ENCODE measurements at regions not wholly inside any gene's neighbourhood (a gene's known extent, or its start where the extent isn't known, plus 50 kb on each side); places are given as distances from the start of the nearest gene placed in this dataset.

DNA sequence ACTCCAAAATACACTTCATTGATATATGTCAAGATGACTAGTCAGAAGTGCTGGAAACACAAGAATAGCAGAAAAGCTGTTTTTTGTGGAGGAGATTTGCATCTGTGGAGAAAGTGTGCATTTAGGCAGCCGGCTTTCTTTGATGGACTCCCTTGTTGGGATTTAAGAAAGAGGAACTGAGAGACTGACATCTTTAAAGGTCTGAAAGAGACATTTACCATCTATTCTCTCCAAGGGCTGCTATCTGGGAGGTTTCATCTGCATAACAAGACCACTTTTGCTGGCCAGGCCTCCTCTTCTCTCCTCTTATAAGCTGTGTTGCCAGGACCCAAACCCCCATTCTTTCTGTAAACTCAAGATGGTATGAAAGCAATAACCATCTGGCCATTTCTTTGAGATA, 1065.0 kb downstream of the NLGN4X start (continued):
- TF ChIP-seq ZNF212 (CRISPR knock-in tag; IDR thresholded peaks at IDR 0.05) (no peak), FOXK2 (conservative IDR thresholded peaks at IDR 0.05 in 1 of 2, IDR thresholded peaks at IDR 0.05 in 1 of 2; ENCODE audit: low read depth in 2 of 2) (no peak), CAMTA2 (CRISPR knock-in tag; conservative IDR thresholded peaks at IDR 0.05) (no peak), HSF4 (CRISPR knock-in tag; IDR thresholded peaks at IDR 0.05; ENCODE audit: borderline replicate concordance) (no peak), ARNT (IDR thresholded peaks at IDR 0.05) (no peak), HDAC3 (IDR thresholded peaks at IDR 0.05; ENCODE audit: borderline replicate concordance, partially characterized antibody) (no peak), ZEB2 (IDR thresholded peaks at IDR 0.05) (no peak), SAFB (IDR thresholded peaks at IDR 0.05; ENCODE audit: borderline replicate concordance, low read depth, low read length) (no peak), FOXJ3 (CRISPR knock-in tag; IDR thresholded peaks at IDR 0.05) (no peak)
- TF ChIP-seq, protein P1, sequence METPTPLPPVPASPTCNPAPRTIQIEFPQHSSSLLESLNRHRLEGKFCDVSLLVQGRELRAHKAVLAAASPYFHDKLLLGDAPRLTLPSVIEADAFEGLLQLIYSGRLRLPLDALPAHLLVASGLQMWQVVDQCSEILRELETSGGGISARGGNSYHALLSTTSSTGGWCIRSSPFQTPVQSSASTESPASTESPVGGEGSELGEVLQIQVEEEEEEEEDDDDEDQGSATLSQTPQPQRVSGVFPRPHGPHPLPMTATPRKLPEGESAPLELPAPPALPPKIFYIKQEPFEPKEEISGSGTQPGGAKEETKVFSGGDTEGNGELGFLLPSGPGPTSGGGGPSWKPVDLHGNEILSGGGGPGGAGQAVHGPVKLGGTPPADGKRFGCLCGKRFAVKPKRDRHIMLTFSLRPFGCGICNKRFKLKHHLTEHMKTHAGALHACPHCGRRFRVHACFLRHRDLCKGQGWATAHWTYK (CRISPR knock-in tag; IDR thresholded peaks at IDR 0.05) = no peak

DNA sequence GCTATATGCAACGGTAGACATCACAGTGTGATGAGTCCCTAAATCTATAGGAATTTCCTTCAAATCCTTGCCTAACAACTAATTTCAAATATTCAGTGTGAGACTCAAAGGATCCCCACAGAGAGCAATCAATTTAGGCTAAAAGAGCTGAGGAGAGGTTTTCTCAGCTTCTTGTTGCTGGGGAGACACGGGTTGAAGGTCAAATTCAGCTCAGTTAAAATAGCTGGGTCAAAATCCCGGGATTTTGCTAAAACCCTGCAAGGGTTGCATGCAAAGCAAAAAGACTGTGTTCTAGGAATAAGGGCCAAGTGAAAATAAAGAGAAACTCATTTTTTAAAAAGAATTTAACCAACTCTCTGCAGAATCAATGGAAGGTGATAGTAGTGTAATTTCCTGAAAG, 1073.4 kb downstream of the NLGN4X start:
- Histone ChIP-seq H3K9me1 (ENCODE audit: control insufficient read depth, insufficient read depth, low read length) (no peaks in the 10 kb centered on the region), H3K27me3 (ENCODE audit: control insufficient read depth in 2 of 2, insufficient read depth in 2 of 2, low read length in 2 of 2) (no peaks in the 10 kb centered on the region), H3K4me1 (replicated peaks in 1 of 2; ENCODE audit: control insufficient read depth in 2 of 2, insufficient read depth in 2 of 2, low read length in 2 of 2) (no peaks in the 10 kb centered on the region), H3K9ac (ENCODE audit: insufficient read depth in 1 of 2, low read depth in 2 of 2, low read length in 2 of 2) (no peak overlapping the region), H4K20me1 (replicated peaks; ENCODE audit: control insufficient read depth, insufficient read depth, low read length) (no peaks in the 10 kb centered on the region), H3K4me3 (no peak overlapping the region), H3K27ac (ENCODE audit: extremely low read depth, low read depth, low read length) (no peak overlapping the region), H2AFZ (ENCODE audit: low read depth, low read length) (no peak overlapping the region), H3K9me3 (replicated peaks; ENCODE audit: control insufficient read depth, insufficient read depth, low read depth, low read length) (0 out of 2 replicates have a peak, but pooled peaks cover 1% of the 10 kb centered on the region), H3K4me2 (ENCODE audit: insufficient read depth, low read length) (no peak overlapping the region), H3K36me3 (ENCODE audit: control insufficient read depth, insufficient read depth, low read length) (no peaks in the 10 kb centered on the region), H3K79me2 (ENCODE audit: control insufficient read depth, insufficient read depth, low read length) (no peaks in the 10 kb centered on the region)
- CTCF ChIA-PET (ENCODE audit: low intra/inter-chr PET ratio) = no interaction called here
- 0% methylated on average over 3 of the region's 3 CpGs for WGBS (ENCODE audit: insufficient coverage, low coverage, missing lambda C conversion rate)
- no TSS peak for BruUV-seq (replicated peaks)
- POLR2A ChIA-PET = no interaction called here
- ATAC-seq = no peak
- FAIRE-seq = no peak
- no peak for DNase-seq (ENCODE audit: extremely low read depth in 1 of 4, low spot score in 3 of 4)
- in situ Hi-C loops (cut with MboI) (no loop called here), intact Hi-C loops (cut with micrococcal nuclease) (no loop called here)
- TF ChIP-seq ZNF766 (CRISPR knock-in tag; conservative IDR thresholded peaks at IDR 0.05) (no peak), MCM5 (IDR thresholded peaks at IDR 0.05; ENCODE audit: low read depth) (no peak), GTF2E2 (tag; IDR thresholded peaks at IDR 0.05) (no peak), MCM7 (IDR thresholded peaks at IDR 0.05) (no peak), PTRF (tag; IDR thresholded peaks at IDR 0.05) (no peak), NUFIP1 (IDR thresholded peaks at IDR 0.05; ENCODE audit: partially characterized antibody) (no peak), DACH1 (IDR thresholded peaks at IDR 0.05; ENCODE audit: partially characterized antibody) (no peak)
- TF ChIP-seq, protein P2, sequence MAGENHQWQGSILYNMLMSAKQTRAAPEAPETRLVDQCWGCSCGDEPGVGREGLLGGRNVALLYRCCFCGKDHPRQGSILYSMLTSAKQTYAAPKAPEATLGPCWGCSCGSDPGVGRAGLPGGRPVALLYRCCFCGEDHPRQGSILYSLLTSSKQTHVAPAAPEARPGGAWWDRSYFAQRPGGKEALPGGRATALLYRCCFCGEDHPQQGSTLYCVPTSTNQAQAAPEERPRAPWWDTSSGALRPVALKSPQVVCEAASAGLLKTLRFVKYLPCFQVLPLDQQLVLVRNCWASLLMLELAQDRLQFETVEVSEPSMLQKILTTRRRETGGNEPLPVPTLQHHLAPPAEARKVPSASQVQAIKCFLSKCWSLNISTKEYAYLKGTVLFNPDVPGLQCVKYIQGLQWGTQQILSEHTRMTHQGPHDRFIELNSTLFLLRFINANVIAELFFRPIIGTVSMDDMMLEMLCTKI (IDR thresholded peaks at IDR 0.05; ENCODE audit: partially characterized antibody) = no peak
- TF ChIP-seq, protein P3, sequence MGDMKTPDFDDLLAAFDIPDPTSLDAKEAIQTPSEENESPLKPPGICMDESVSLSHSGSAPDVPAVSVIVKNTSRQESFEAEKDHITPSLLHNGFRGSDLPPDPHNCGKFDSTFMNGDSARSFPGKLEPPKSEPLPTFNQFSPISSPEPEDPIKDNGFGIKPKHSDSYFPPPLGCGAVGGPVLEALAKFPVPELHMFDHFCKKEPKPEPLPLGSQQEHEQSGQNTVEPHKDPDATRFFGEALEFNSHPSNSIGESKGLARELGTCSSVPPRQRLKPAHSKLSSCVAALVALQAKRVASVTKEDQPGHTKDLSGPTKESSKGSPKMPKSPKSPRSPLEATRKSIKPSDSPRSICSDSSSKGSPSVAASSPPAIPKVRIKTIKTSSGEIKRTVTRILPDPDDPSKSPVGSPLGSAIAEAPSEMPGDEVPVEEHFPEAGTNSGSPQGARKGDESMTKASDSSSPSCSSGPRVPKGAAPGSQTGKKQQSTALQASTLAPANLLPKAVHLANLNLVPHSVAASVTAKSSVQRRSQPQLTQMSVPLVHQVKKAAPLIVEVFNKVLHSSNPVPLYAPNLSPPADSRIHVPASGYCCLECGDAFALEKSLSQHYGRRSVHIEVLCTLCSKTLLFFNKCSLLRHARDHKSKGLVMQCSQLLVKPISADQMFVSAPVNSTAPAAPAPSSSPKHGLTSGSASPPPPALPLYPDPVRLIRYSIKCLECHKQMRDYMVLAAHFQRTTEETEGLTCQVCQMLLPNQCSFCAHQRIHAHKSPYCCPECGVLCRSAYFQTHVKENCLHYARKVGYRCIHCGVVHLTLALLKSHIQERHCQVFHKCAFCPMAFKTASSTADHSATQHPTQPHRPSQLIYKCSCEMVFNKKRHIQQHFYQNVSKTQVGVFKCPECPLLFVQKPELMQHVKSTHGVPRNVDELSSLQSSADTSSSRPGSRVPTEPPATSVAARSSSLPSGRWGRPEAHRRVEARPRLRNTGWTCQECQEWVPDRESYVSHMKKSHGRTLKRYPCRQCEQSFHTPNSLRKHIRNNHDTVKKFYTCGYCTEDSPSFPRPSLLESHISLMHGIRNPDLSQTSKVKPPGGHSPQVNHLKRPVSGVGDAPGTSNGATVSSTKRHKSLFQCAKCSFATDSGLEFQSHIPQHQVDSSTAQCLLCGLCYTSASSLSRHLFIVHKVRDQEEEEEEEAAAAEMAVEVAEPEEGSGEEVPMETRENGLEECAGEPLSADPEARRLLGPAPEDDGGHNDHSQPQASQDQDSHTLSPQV (IDR thresholded peaks at IDR 0.05) = no peak
